ENCODE measurements at regions not wholly inside any gene's neighbourhood (a gene's known extent, or its start where the extent isn't known, plus 50 kb on each side); places are given as distances from the start of the nearest gene placed in this dataset.

GRCh38 chr16:47888734-47889133 lies 267.1 kb downstream of the ABCC12 start:
- TF ChIP-seq EZH2 (IDR thresholded peaks at IDR 0.05; ENCODE audit: insufficient read depth, poor library complexity, severe bottlenecking), result no peak
- no peak for TF ChIP-seq EZH2phosphoT487 (IDR thresholded peaks at IDR 0.05; ENCODE audit: insufficient read depth, low read depth)
